HG02763 (cell line): ENCODE measurements at regions not wholly inside any gene's neighbourhood (a gene's known extent, or its start where the extent isn't known, plus 50 kb on each side); places are given as distances from the start of the nearest gene placed in this dataset.
"Not testable (repeated sequence)": the region's sequence is repeated elsewhere in the genome, so short reads cannot be mapped to it uniquely, and the experiment has no call there.

Source experiments
- ATAC-seq: cut with Tn5 transposase; IDR thresholded peaks from one replicate; pipeline ENCODE4 v1.9.1; 2021; ENCODE audit warnings: mild to moderate bottlenecking, moderate library complexity; ENCODE audit not compliant: unreplicated experiment

DNA sequence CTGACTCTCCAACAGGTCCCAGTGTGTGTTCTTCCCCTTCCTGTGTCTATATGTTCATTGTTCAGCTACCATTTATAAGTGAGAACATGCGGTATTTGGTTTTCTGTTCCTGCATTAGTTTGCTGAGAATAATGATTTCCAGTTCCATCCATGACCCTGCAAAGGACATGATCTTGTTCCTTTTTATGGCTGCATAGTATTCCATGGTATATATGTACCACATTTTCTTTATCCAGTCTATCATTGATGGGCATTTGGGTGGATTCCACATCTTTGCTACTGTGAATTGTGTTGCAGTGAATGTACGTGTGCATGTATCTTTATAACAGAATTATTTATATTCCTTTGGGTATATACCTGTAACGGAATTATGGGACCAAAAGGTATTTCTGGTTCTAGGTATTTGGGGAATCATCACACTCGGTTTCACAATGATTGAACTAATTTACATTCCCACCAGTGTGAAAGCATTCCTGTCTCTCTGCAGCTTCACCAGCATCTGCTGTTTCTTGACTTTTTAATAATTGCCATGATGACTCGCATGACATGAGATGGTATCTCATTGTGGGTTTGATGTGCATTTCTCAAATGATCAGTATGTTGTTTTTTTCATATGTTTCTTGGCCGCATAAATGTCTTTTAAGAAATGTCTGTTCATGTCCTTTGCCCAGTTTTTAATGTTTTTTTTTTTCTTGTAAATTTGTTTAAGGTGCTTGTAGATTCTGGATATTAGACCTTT is 60.2 kb downstream of the LSMEM1 start:
- ATAC-seq, result no peak

DNA sequence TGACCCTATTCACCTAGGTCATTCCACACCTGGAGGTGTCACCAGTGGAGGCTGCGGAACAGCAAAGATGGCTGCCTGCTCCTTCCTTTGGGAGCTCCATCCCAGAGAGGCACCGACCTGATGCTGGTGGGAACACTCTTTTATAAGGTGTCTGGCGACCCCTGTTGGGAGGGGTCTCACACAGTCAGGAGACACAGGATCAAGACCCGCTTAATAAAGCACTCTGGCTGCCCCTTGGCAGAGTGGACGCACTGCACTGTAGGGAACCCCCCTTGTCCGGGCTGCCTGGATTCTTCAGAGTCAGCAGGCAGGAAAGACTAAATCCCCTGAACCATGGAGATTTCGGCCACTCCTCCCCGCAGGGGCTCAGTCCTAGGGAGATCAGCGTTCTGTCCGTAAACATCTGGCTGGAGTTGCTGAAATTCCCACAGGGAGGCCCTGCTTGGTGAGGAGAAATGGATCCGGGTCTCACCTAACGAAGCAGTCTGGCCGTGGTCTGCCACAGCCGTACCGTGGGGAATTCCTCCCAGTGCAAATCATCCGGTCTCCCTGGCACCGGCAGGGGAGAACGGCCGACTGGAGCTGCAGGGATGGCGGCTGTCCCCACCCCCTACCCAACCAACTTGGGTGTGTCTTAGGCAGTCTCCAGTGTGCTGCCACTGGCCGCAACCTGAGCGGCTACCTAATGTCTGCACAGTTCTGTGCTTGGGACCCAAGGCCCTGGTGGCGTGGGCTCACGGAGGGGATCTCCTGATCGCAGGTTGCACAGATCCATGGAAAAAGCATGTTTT is 66.1 kb downstream of the LSMEM1 start:
- no peak for ATAC-seq

DNA sequence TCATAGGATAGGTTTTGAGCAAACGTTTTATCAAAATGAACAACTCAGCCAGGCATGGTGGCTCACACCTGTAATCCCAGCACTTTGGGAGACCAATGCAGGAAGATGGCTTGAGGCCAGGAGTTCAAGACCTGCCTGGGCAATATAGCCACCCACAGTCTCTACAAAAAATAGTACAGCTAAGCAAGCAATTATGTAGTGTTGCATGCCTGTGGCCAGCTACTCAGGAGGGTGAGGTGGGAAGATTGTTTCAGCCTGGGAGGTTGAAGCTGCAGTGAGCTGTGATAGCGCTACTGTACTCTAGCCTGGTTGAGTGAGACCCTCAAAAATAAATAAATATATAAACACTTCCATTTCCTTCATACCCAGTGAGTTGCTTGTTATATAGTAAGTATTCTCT is 67.1 kb downstream of the LSMEM1 start:
- ATAC-seq, result no peak

DNA sequence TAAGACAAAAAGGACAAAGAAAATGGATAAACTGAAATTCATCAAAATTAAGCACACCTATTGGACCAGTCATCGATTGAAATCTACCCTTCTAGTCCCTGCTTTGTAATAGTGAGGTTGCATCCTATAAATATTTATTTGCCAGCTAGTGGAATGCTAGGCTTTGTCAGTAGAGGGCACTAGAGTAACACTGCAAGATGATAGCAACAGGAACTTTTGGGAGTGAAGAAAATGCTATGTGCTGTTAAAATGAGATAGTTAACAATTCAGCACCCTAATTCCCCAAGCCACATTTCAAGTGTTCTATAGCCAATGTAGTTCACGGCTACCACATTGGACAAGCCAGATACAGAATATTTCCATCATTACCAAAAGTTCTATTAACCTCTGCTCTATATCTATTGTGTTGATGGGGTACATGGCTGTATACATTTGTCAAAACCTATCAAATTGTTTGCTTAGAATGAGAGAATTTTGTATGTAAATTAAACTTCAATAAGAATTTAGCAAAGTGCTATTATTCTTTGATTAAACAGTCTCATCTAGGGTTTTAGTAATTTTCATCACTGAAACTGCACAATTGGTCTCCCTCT is 69.8 kb downstream of the LSMEM1 start:
- peak; percentile 86 for ATAC-seq

DNA sequence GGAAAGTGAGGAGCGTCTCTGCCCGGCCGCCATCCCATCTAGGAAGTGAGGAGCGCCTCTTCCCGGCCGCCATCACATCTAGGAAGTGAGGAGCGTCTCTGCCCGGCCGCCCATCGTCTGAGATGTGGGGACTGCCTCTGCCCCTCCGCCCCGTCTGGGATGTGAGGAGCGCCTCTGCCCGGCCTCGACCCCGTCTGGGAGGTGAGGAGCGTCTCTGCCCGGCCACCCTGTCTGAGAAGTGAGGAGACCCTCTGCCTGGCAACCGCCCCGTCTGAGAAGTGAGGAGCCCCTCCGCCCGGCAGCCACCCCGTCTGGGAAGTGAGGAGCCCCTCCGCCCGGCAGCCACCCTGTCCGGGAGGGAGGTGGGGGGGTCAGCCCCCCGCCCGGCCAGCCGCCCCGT is 70.7 kb downstream of the LSMEM1 start:
- not testable (repeated sequence) for ATAC-seq

DNA sequence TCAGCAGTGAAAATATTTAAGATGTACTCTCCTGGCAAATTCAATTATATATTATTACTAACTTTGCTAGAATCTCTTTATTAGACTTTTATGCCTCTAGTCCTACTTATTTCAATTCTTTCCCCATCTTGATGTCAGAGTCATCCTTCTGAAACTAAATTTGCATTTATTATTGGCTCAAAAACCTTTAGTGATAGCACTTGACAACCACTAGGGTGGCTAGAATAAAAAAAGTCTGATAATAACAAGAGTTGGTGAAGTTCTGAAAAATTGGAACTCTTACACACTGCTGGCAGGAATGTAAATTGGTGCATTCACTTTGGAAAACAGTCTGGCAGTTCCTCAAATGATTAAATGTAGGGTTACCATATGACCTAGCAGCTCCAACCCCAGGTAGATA is 73.8 kb downstream of the LSMEM1 start:
- ATAC-seq, result no peak

DNA sequence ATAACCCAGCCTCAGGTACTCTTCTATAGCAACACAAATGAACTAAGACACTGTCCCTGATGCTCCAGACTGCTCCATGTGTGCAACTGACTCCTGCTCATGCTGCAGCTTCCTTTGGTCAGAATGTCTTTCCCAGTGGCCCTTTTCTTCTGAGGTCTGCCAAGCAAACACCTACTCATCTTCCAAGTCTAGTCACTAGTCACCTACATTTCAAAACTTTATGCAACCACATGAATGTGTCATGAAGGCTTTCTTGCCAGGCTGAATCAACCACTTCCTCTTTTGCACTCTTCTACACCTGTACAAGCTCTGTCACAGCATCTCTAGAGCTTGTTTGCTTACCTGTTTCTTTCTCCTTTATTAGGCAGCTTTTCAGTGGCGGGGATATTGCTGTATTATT is 75.8 kb downstream of the LSMEM1 start:
- peak; percentile 97 for ATAC-seq

DNA sequence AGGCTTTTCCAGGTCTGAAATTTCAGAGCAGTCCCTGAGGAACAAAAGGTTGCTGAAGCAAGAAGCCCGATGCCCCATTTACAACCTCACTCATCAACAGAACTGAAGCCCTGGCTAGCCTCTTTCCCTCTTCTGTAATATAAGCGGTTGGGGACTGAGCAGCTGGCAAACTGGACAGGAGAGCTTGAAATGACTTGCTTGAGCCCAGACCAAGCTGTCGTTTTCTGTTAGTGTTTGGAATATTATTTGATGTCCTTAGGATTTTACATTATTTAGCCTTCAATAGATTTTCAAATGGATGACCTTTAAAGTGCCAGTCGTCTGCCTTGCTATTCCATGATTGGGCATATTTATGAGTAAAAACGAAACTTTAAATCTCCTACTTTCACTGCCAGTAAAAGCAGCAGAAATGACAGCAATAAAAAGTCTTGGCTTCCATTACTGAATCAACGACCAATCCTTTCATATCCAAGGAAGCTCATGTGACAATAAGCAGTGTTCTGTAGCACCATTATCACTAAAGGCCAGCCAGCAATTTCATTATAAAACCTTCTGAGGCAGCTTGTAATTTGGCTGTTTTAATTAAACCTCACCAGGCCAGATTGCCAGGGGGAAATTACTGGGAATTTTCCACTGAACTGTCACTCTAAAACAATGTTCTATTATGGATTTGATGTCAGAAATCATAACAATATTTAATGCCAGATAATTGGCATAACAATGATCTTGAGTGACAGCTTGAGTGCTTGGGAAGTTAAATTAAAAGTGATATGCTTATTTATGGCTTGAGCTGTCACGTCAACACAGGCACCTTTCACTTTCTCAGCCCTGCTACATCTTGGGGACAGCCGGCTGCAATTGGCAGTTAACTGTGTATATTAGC is 85.9 kb downstream of the LSMEM1 start:
- no peak for ATAC-seq

DNA sequence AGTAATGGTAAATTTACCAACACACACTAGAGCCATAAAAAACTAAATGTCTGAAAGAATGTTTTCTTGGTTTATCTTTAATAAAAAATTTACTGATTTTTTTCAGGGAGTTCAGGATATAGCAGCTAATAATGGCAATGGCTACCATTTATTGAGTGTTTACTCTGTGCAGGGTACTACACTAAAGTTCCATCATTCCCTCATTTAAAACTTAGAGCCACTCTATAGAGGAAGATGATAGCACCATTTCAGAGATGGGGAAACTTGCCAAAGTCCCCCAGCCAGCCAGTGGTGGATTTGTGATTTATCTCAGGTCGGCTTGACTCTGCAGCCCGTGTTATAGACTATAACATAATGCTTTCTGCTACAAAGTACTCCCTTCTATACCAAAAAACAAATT is 86.6 kb downstream of the LSMEM1 start:
- ATAC-seq, result no peak

DNA sequence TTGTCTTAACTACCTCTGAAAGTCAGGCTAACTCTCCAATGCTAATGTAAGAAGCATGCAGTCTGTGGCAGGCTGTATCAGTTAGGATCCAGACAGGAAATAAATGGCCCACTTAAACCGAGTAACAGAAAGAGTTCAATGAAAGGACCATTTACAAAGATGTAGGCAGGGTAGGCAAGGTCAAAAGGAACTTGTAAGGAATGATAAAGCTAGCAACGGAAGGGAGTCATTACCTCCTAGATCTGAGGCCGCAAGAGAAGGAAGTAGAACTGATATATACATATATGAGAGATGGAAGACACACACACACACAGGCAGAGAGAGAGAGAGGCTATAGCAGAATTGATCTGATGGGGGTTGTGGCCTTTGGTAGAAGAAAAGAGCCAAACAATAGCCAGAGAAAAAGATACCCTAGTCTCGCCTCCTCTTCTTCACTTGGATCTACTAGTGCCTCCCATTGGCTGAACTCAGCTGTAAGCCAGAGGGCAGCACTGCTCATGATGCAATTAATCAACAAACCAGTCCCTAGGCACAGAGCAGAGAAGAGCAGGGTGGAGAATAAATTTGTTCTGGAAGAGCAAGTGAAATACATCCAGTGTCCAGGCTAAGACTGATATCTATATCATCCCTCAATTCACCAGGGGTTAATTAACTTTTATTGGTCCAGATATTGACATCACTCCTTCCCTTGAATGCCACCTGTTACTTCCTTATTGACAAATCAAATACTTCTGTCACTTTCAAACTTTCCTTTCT is 91.2 kb downstream of the LSMEM1 start:
- no peak for ATAC-seq

DNA sequence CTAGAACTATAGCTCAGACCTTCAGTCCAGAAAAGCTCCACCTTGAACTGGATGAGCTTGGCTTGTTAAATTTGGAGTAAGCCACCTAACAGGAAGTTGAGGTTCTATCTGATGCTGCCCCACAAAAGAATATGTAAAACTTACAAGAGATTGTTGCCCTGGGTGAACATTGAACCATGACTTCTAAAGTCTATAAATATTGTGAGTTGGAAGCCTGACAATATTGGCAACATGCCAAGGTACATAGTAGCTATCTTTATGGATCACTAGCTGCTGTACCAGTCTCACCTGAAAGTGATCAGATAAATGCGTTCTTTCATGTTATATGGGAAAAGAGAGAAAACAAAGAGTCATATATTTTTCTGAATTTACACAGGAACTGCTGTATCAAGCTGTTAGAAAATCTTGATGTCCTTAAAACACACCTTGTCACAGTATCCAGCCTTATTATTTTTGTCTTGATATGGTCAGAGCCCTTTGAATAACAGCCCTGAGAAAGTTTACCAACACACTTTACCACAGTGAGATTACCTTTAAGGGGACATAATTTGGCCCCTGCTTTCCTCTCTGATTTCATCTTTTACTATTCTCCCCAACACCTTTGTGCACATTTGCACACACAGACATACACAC is 92.0 kb downstream of the LSMEM1 start:
- ATAC-seq, result no peak

DNA sequence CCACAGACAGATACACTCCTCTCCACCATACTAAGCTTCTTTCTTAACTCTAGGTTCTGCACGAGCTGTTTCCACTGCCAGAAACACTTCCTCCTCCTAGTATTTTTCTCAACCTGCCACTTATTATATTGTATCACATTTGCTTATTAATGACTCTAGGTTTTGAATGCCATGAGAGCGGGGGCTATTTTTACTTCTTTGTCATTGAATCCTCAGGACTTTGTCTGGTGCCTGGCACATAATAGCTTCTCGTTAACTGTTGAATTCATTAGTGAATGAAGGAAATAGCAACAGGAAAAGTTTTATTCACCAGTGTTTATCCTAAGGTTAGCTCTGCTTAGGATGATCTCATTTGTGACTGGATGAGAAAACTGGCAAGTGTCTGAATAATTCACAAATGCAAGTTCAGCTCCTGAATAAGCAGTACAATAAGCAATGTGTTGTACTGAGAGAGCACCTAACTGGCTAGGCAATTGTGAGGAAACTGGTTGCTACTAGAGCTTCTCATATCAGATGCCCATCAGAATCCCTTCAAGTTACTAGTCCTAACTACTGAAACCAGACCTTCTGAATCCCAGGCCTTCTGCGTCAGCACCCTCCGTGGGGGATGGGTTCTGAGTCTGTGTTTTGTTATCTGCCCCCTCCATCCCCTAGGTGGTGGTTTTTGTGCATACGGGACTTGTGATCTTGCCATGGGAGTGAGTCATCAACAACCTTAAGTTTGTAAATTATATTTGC is 92.7 kb downstream of the LSMEM1 start:
- ATAC-seq, result no peak

DNA sequence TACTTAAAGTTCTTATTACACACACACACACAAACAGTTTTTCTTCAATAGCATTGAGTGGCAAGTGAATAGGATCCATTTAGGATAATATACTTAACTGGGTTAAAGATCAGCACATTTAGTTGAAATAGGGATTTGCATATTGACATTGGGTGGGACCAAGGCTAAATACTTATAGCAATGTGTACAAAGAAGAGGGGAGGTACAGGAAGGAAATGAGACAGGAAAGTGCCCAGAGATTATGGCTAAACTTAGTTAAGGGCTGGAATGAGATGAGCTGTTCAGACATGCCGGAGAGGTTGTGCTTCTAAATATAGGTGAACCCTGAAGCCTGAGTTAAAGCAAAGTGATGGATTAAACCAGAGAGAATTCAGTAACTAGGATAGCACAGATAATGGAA is 95.1 kb downstream of the LSMEM1 start:
- ATAC-seq, result no peak

DNA sequence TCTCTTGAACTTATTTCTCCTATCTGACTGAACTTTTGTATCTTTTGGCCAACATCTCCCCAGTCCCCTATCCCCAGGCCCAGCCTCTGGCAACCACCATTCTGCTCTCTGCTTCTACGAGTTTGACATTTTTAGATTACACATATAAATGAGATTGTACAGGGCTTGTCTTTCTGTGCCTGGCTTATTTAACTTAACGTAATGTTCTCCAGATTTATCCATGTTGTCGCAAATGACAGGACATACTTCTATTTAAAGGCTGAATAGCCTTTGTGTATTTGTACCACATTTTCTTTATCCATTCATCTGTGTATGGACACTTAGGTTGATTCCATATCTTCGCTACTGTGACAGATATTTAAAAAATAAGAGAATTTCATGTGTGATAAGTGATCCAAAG is 98.6 kb downstream of the LSMEM1 start:
- ATAC-seq, result no peak

DNA sequence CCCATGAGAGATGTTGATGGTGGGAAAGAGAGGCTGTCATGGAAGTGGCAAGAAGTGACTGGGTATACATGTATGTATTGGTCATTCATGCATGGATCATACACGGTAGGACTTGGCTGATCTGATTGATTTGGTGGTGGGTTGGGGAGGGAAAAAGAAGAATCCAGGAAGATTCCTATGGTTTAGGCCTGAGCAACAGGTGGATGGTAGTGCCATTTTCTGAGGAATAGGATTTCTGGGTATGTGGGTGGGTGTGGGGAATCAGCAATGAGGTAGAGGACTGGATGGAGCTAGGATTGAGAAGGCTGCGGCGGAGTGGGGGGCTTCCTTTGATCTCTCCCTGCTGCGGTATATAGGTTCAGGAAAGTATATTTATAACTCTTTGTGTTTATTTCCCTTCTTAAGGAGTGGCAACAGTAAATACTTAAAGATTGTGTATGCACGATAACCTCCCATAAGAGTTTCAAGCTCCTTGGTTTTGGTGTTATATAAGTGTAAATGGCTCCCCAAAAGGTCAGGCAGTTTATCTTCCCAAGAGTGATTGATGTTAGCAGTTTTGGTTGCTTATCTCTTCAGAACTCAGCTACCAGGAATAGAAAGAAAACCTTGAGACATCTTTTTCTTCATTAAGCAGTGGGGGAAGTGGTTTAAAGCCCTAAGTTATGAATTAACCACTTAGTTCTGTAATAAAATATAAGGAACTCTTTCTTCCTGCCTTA is 100.1 kb downstream of the LSMEM1 start:
- ATAC-seq, result no peak

DNA sequence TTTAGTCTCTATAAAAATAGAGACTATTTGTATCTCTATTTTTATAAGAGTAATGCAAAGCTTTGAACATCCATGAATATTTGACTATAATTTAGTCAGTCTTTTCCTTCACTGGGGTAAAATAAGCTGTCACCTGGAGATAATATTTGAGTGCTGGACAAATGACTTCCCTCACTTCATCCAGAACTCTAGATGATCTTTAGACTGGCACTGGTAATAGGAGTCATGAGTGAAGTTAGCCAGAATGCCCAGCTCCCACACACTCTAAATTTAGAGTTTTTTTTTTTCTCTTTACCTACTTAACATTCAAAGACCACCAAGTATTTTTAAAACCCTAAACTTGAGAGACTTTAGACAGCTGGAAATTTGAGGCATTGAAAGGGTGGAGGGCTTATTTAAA is 100.7 kb downstream of the LSMEM1 start:
- no peak for ATAC-seq

DNA sequence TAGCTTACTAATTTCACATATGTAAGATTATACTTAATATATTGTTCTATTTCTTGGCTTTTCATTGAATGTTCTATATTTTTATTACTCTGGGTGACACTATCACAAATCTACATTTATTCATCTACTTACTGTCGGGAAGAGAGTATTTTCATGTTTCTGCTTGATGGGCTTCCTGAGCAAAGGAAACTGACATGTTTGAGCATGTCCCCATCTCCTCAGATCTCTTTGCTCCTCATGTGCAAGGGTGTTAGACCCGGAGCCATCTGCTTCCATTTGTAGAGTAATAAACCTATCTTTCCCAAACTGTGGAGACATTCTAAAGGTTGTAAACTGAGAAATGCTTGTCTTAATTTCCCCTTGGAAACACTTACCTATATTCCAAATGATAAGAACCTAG is 103.5 kb downstream of the LSMEM1 start:
- no peak for ATAC-seq

DNA sequence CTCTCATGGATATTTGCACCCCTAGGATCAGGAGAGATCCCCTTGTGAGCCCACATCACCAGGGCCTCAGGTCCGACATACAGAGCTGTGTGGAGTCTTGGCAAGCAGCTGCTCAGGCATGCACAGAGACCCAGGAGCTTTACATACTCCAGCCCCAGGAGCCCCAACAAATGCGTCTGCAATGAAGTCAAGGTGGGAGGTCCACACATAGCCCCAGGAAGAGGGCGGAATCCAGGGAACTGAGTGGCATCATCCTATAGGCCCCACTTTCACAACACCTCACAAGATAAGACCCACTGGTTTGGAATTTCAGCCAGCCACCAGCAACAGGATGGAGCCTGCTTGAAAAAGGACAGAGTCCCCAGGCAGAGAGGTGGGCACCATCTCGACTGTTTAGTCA is 106.7 kb downstream of the LSMEM1 start:
- ATAC-seq, result no peak
